ENCODE measurements at regions not wholly inside any gene's neighbourhood (a gene's known extent, or its start where the extent isn't known, plus 50 kb on each side); places are given as distances from the start of the nearest gene placed in this dataset.
"Not testable (repeated sequence)": the region's sequence is repeated elsewhere in the genome, so short reads cannot be mapped to it uniquely, and the experiment has no call there.

DNA sequence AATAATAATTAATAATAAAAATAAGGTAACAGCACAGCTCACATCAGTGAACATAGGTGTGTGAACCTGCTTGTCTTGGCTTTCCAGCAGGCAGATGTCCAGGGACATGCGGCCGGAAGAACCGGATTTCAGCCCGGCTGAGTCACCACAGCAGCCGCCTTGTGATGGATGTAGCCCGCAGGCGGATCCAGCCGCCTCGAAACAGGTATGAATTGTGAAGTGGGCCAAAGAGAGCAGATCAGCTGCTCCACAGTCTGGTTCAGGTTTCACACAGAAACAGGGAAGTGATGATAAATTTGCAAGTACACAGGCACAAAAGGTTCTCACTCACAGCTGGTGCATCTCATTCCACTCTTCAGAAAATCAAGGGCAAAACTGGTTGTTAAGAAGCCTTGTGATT is 55.1 kb downstream of the ID4 start:
- DNase-seq = no peak

- no peak for DNase-seq
Observed at GRCh38 chr6:19895866-19896692, 58.9 kb downstream of the ID4 start.

- DNase-seq = no peak
Observed at GRCh38 chr6:19896693-19897010, 59.5 kb downstream of the ID4 start.

DNA sequence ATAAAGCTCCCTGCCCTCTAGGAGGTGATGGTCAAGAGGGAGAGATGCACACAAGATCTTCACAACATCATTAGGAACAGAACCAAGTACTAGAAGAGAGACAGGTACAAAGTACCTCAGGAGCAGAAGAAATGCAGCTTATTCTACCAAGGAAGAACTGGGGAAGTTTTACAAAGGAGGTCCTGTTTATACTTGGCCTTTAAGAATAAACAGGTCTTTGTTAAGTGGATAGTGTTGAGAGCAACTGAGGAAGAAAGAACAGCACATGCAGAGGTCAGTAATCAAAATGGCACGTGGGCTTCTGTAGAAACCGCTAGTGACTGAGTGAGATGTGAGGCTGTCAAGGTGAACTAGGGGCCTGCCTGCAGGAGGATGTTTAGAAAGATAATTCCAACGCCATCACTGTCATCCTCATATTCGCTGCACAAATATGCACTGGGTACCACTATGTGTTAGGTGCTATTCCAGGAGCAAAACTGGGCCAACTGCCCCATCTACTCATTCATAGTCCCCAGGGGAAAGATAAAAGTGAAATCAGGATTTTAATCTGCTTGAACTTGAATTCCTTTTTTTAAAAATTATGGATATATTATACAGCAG is 61.1 kb downstream of the ID4 start:
- no peak for DNase-seq

GRCh38 chr6:19902201-19902600 is 65.0 kb downstream of the ID4 start:
- no peak for DNase-seq

DNA sequence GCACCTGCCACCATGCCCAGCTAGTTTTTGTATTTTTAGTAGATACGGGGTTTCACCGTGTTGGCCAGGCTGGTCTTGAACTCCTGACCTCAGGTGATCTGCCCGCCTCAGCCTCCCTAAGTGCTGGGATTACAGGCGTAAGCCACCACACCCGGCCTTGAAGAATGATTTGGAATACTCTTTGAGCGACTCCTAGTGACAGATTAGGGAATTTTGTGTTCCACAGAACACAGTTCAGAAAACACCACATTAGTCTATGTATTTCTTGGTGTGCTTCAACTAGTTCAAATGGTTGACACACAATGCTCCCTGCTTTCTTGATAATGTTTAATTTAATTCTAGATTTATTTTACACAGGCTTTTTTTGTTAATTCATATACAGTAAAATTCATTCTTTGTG is 67.2 kb downstream of the ID4 start:
- DNase-seq = not testable (repeated sequence)

DNA sequence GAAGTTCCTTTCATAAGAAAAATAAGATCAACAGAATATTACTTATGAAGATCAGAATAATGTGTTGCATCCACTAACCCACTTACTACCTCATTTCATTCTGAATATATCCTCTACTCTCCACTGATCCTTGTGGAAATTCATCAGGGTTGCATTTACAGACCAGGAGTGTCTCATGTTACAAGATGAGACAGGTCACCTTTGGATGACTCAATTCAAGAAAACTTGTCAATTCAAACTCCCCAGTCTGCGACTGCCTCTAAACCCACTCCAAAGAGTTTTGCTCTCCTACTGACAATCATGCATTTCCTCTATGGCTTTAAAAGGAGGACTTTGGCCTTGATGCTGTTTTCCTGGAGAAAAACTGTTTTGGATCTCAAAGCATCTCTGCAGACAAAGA is 68.4 kb downstream of the ID4 start:
- DNase-seq = no peak

GRCh38 chr6:19906171-19906570 is 69.0 kb downstream of the ID4 start:
- DNase-seq = no peak

GRCh38 chr6:19911223-19911622 is 74.1 kb downstream of the ID4 start:
- no peak for DNase-seq

DNA sequence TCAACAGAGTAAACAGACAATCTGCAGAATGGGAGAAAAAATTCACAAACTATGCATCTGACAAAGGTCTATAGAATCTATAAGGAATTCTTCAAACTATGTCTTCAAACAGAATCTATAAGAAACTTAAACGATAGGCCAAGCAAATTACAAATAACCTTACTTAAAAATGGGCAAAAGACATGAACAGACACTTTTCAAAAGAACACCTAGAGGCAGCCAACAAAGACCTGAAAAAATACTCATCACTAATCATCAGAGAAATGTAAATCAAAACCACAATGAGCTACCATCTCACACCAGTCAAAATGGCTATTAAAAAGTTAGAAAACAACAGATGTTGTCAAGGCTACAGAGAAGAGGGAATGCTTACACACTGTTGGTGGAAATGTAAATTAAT is 81.3 kb downstream of the ID4 start:
- no peak for DNase-seq

GRCh38 chr6:19921786-19922185 is 84.6 kb downstream of the ID4 start:
- DNase-seq = no peak

DNA sequence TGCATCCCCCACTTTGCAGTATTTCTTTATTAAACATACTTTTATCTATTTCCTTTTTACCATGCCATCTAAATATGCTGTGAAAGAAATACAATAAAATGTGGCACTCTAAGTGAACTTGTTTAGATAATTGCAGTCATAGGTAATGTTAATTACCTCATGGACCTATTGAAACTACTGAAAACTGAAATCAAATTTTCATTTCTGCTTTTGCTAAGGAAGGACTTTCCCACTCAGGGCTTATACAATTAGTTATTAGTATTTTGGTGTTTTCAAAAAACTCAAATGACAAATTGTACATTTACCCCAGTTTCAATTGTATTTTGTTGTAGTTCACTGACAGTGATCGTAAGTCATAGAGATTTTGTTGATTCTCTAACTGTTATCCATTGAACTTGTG is 88.4 kb downstream of the ID4 start:
- DNase-seq = no peak

DNA sequence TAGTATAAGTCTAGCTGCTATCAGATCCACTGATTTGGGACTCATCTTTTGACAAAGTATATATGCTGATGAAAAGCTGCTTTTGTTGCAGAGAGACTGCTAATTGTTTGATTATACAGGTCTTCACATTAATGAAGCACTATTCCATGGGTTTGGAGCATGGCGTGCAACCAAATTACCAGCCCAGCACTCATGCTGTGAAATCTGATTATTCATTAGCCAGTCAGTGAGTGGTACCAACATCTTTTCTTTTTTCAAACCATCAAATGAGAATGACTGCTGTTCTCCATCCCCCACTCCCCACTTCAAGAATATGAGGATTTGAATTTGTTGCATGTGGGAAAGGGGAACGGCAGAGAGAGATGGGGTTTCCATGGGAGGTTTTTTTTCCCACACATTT is 91.3 kb downstream of the ID4 start:
- no peak for DNase-seq

- DNase-seq = no peak
Observed at GRCh38 chr6:19929312-19929711, 92.1 kb downstream of the ID4 start.

- no peak for DNase-seq
Observed at GRCh38 chr6:19934996-19935591, 97.9 kb downstream of the ID4 start.

- not testable (repeated sequence) for DNase-seq
Observed at GRCh38 chr6:19939321-19939720, 102.2 kb downstream of the ID4 start.

- DNase-seq = not testable (repeated sequence)
Observed at GRCh38 chr6:19939926-19940325, 102.8 kb downstream of the ID4 start.

DNA sequence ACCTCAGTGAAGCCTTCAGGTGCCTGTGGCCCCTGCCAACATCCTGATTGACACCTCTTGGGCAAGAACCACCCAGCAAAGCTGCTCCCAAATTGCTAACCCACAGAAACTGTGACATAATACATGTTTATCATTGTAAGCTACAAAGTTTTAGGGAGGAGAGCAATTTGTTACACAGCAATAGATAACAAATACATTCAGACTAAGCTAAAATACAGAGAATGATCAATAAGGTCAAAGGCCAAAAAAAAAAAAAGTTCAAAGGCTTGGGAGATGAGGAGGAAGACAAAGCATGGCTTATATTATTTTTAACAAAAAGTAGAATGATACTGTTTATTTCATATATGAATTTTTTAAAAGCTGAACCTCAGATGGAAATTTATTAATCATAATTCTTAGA is 105.9 kb downstream of the ID4 start:
- no peak for DNase-seq

DNA sequence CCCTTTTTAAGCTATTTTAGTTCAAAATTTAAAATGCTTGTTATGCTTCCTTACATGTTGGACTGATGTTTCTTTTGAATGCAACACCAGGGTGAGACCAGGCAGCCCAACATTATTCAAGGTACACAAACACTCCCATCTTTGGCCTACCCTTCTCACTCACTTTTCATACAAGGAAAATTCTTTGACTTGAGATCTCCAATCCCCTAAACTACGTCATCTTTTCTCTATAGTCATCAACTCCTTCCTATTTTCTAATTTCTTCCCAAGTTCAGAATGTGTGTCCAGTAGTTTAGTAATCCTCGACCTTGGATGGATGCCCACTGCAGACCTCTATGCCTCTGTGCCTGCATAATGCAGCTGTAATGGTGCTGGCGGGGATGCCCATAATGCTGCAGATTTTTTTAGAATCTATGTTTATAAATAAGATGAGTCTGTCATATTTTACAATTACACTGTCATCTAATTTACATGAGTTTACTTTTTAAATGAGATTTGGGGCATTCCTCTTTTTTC is 108.7 kb downstream of the ID4 start:
- no peak for DNase-seq

- DNase-seq = no peak
Observed at GRCh38 chr6:19949155-19949554, 112.0 kb downstream of the ID4 start.

GRCh38 chr6:19964115-19964514 is 126.9 kb downstream of the ID4 start:
- DNase-seq = no peak

- no peak for DNase-seq
Observed at GRCh38 chr6:19968201-19968600, 131.0 kb downstream of the ID4 start.

GRCh38 chr6:19972221-19972620 is 135.1 kb downstream of the ID4 start:
- no peak for DNase-seq

- no peak for DNase-seq
Observed at GRCh38 chr6:19976411-19977129, 139.4 kb downstream of the ID4 start.
